ENCODE measurements at regions not wholly inside any gene's neighbourhood (a gene's known extent, or its start where the extent isn't known, plus 50 kb on each side); places are given as distances from the start of the nearest gene placed in this dataset.

DNA sequence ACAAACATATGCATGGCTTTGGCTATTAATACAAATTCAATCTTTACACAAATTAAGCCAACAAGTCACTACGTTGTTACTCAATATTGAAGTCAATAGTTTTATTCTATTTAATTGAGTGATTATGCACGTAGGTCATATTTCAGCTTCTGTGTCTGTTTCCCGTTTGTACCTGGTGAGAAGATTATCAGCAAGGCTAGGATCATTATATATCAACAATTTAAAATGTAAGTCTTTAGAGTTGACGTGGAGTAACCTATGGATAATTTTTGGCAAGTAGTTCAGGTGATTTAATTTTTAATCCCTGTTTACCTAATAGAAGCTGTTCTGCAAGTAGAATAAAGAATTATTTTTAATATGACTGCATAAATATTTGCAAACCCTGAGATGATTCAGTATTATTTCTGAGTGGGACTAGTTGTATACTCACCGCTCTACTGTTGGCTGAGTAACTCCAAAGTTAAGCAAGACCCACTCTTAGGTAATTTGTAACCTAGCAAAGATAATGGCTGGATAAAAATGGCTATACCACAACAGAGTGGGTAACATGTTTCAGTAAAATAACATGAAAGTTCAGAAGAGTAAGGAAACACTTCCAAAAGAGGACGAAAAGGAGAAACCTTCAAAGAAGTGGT is 161.0 kb downstream of the HGF start:
- no peak for FAIRE-seq
- DNase-seq (ENCODE audit: insufficient read length, low spot score) = no peak
- no peak for TF ChIP-seq POLR2A (IDR thresholded peaks at IDR 0.05; ENCODE audit: low read depth, low read length)
- no peak for TF ChIP-seq TAF1 (IDR thresholded peaks at IDR 0.05; ENCODE audit: low read depth, low read length)
- TF ChIP-seq SPI1 (IDR thresholded peaks at IDR 0.05; ENCODE audit: low read depth, low read length) = no peak
- TF ChIP-seq PAX5 (IDR thresholded peaks at IDR 0.05; ENCODE audit: insufficient read depth, low read length, severe bottlenecking) = no peak
- no peak for TF ChIP-seq POU2F2 (IDR thresholded peaks at IDR 0.05; ENCODE audit: low read depth, low read length)
- no peak for TF ChIP-seq POLR2AphosphoS5 (IDR thresholded peaks at IDR 0.05; ENCODE audit: low read depth, low read length)

DNA sequence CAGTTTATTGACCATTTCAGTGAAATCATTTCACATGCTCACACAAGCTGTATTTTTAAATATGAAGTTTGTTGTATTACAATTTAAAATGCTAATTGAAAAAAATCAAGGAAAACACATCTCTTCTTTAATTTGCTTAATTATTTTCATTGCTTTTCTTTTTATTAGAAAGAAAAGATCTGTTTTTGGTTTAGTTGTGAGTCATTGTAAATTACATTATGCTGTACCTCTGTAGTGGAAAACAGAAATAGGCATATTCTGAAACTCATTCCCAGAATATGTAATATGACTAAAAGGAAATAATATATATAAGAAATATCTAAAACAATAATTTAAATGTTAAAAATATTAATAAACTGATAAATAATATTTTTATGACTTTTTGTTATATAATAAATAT is 161.9 kb downstream of the HGF start:
- no peak for DNase-seq (ENCODE audit: insufficient read length, low spot score)
- no peak for TF ChIP-seq SPI1 (IDR thresholded peaks at IDR 0.05; ENCODE audit: low read depth, low read length)
- TF ChIP-seq POLR2AphosphoS5 (IDR thresholded peaks at IDR 0.05; ENCODE audit: low read depth, low read length) = no peak
- TF ChIP-seq POLR2A (IDR thresholded peaks at IDR 0.05; ENCODE audit: low read depth, low read length) = no peak
- no peak for TF ChIP-seq TAF1 (IDR thresholded peaks at IDR 0.05; ENCODE audit: low read depth, low read length)
- no peak for TF ChIP-seq POU2F2 (IDR thresholded peaks at IDR 0.05; ENCODE audit: low read depth, low read length)
- no peak for TF ChIP-seq PAX5 (IDR thresholded peaks at IDR 0.05; ENCODE audit: insufficient read depth, low read length, severe bottlenecking)
- FAIRE-seq = no peak

DNA sequence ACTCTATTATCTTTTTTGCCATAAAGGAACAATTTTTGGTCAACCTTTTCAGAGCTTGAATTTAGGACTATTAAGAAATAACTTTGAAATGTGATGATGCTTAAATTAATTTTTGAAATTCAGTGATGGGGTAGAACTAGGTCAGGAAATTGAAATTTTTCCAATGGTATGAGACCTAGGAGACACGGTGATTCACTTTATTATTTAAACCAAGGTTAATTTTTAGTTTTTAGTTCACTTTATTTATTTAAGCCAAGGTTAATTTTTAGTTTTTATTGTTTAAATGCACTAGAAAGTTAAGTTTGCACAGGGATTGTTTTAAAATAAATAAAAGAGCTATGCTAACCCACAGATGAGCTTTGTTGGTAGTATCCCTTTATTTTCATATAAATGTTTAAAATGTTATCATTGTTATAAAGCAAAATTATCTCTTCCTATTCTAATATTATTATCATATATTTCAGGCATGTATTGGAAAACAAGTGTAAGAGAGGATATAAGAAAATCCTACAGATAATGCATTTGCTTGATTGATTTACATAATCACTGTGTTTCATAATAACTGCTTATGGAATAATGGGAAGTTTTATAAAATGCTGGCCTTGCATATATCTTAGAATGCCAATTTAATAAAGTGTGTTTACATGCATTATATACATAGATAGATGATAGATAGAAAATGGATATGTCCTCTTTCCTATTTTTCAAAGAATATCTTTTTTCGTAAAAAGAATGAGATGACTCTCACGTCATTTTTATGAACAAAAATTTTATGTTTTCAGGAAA is 163.6 kb downstream of the HGF start:
- DNase-seq (ENCODE audit: insufficient read length, low spot score) (no peak), FAIRE-seq (no peak)
- TF ChIP-seq POLR2AphosphoS5 (IDR thresholded peaks at IDR 0.05; ENCODE audit: low read depth, low read length) = no peak
- no peak for TF ChIP-seq POLR2A (IDR thresholded peaks at IDR 0.05; ENCODE audit: low read depth, low read length)
- no peak for TF ChIP-seq POU2F2 (IDR thresholded peaks at IDR 0.05; ENCODE audit: low read depth, low read length)
- no peak for TF ChIP-seq TAF1 (IDR thresholded peaks at IDR 0.05; ENCODE audit: low read depth, low read length)
- no peak for TF ChIP-seq SPI1 (IDR thresholded peaks at IDR 0.05; ENCODE audit: low read depth, low read length)
- no peak for TF ChIP-seq PAX5 (IDR thresholded peaks at IDR 0.05; ENCODE audit: insufficient read depth, low read length, severe bottlenecking)

DNA sequence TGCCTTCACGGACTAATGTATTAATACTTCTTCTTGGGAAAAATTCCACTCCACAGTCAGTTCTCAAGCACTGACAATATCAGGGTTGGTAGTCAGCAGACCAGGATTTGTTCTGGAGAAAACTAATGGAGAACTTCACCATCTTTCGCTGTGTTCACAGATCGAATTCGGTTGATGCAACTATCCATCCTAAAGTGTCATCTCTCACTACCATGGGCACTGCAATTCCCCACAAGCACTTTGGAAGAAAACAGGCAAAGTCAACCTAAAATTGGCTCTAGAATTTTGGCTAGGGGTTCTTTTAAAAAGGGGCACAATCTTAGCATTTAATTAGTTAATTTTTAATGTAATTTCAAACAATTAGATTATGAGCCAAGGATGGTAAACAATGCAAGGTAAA is 164.4 kb downstream of the HGF start:
- DNase-seq (ENCODE audit: insufficient read length, low spot score) (no peak), FAIRE-seq (no peak)
- TF ChIP-seq TAF1 (IDR thresholded peaks at IDR 0.05; ENCODE audit: low read depth, low read length) (no peak), POLR2AphosphoS5 (IDR thresholded peaks at IDR 0.05; ENCODE audit: low read depth, low read length) (no peak), POLR2A (IDR thresholded peaks at IDR 0.05; ENCODE audit: low read depth, low read length) (no peak), PAX5 (IDR thresholded peaks at IDR 0.05; ENCODE audit: insufficient read depth, low read length, severe bottlenecking) (no peak), POU2F2 (IDR thresholded peaks at IDR 0.05; ENCODE audit: low read depth, low read length) (no peak), SPI1 (IDR thresholded peaks at IDR 0.05; ENCODE audit: low read depth, low read length) (no peak)

DNA sequence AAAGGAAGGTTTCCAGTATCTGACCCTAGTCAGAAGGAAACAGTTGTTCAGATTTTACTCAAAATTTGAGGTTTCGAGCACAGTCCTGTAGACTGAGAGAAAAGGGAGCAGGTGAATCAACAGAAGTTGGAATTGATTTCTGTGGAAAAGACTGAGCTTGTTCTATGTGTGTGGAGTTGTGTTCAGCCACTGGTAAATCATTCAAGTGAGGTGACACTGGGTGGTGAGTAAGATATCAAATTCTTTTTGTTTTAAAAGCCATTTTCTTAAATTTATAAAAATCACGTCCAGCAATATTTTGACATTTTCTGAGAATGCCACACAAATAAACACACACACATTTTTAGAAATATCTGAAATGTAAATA is 165.1 kb downstream of the HGF start:
- FAIRE-seq (no peak), DNase-seq (ENCODE audit: insufficient read length, low spot score) (no peak)
- TF ChIP-seq PAX5 (IDR thresholded peaks at IDR 0.05; ENCODE audit: insufficient read depth, low read length, severe bottlenecking) (no peak), POLR2AphosphoS5 (IDR thresholded peaks at IDR 0.05; ENCODE audit: low read depth, low read length) (no peak), SPI1 (IDR thresholded peaks at IDR 0.05; ENCODE audit: low read depth, low read length) (no peak), TAF1 (IDR thresholded peaks at IDR 0.05; ENCODE audit: low read depth, low read length) (no peak), POU2F2 (IDR thresholded peaks at IDR 0.05; ENCODE audit: low read depth, low read length) (no peak), POLR2A (IDR thresholded peaks at IDR 0.05; ENCODE audit: low read depth, low read length) (no peak)

- TF ChIP-seq SPI1 (IDR thresholded peaks at IDR 0.05; ENCODE audit: low read depth, low read length) (no peak), TAF1 (IDR thresholded peaks at IDR 0.05; ENCODE audit: low read depth, low read length) (no peak), POU2F2 (IDR thresholded peaks at IDR 0.05; ENCODE audit: low read depth, low read length) (no peak), POLR2A (IDR thresholded peaks at IDR 0.05; ENCODE audit: low read depth, low read length) (no peak), PAX5 (IDR thresholded peaks at IDR 0.05; ENCODE audit: insufficient read depth, low read length, severe bottlenecking) (no peak), POLR2AphosphoS5 (IDR thresholded peaks at IDR 0.05; ENCODE audit: low read depth, low read length) (no peak)
- DNase-seq (ENCODE audit: insufficient read length, low spot score) (no peak), FAIRE-seq (no peak)
Observed at GRCh38 chr7:81604075-81604807, 165.6 kb downstream of the HGF start.

GRCh38 chr7:81600608-81601007 is 169.2 kb downstream of the HGF start:
- FAIRE-seq (peak; percentile 40), DNase-seq (ENCODE audit: insufficient read length, low spot score) (no peak)
- no peak for TF ChIP-seq PAX5 (IDR thresholded peaks at IDR 0.05; ENCODE audit: insufficient read depth, low read length, severe bottlenecking)
- no peak for TF ChIP-seq TAF1 (IDR thresholded peaks at IDR 0.05; ENCODE audit: low read depth, low read length)
- TF ChIP-seq SPI1 (IDR thresholded peaks at IDR 0.05; ENCODE audit: low read depth, low read length) = no peak
- TF ChIP-seq POLR2AphosphoS5 (IDR thresholded peaks at IDR 0.05; ENCODE audit: low read depth, low read length) = no peak
- no peak for TF ChIP-seq POU2F2 (IDR thresholded peaks at IDR 0.05; ENCODE audit: low read depth, low read length)
- no peak for TF ChIP-seq POLR2A (IDR thresholded peaks at IDR 0.05; ENCODE audit: low read depth, low read length)

- TF ChIP-seq PAX5 (IDR thresholded peaks at IDR 0.05; ENCODE audit: insufficient read depth, low read length, severe bottlenecking) (no peak), POU2F2 (IDR thresholded peaks at IDR 0.05; ENCODE audit: low read depth, low read length) (no peak), POLR2A (IDR thresholded peaks at IDR 0.05; ENCODE audit: low read depth, low read length) (no peak), POLR2AphosphoS5 (IDR thresholded peaks at IDR 0.05; ENCODE audit: low read depth, low read length) (no peak), TAF1 (IDR thresholded peaks at IDR 0.05; ENCODE audit: low read depth, low read length) (no peak), SPI1 (IDR thresholded peaks at IDR 0.05; ENCODE audit: low read depth, low read length) (no peak)
- no peak for DNase-seq (ENCODE audit: insufficient read length, low spot score)
- no peak for FAIRE-seq
Observed at GRCh38 chr7:81598951-81599350, 170.9 kb downstream of the HGF start.

- no peak for DNase-seq (ENCODE audit: insufficient read length, low spot score)
- no peak for FAIRE-seq
- TF ChIP-seq POU2F2 (IDR thresholded peaks at IDR 0.05; ENCODE audit: low read depth, low read length) = no peak
- no peak for TF ChIP-seq POLR2AphosphoS5 (IDR thresholded peaks at IDR 0.05; ENCODE audit: low read depth, low read length)
- no peak for TF ChIP-seq TAF1 (IDR thresholded peaks at IDR 0.05; ENCODE audit: low read depth, low read length)
- TF ChIP-seq SPI1 (IDR thresholded peaks at IDR 0.05; ENCODE audit: low read depth, low read length) = no peak
- TF ChIP-seq POLR2A (IDR thresholded peaks at IDR 0.05; ENCODE audit: low read depth, low read length) = no peak
- TF ChIP-seq PAX5 (IDR thresholded peaks at IDR 0.05; ENCODE audit: insufficient read depth, low read length, severe bottlenecking) = no peak
Observed at GRCh38 chr7:81594767-81595166, 175.1 kb downstream of the HGF start.
